ENCODE measurements at regions not wholly inside any gene's neighbourhood (a gene's known extent, or its start where the extent isn't known, plus 50 kb on each side); places are given as distances from the start of the nearest gene placed in this dataset.
A peak's percentile ranks its signal among the peaks of the same experiment; 100 is the strongest.

- no peaks in the 10 kb centered on the region for H3K9me3 ChIP-seq (ENCODE audit: insufficient read depth, low read depth, low read length)
- H3F3A ChIP-seq (ENCODE audit: low read depth): no peaks in the 10 kb centered on the region
- TF ChIP-seq EZH2phosphoT487 (IDR thresholded peaks at IDR 0.05; ENCODE audit: borderline replicate concordance) (no peak), CTCF (conservative IDR thresholded peaks at IDR 0.05; ENCODE audit: low read length) (no peak)
- H3K4me2 ChIP-seq (ENCODE audit: low read depth, low read length, poor library complexity, severe bottlenecking): no peak overlapping the region
- no peaks in the 10 kb centered on the region for H3K36me3 ChIP-seq (ENCODE audit: insufficient read depth, low read length)
- H4K20me1 ChIP-seq (ENCODE audit: insufficient read depth, low read length, poor library complexity, severe bottlenecking): no peaks in the 10 kb centered on the region
- no peak overlapping the region for H3K9ac ChIP-seq (ENCODE audit: low read depth, low read length, poor library complexity, severe bottlenecking)
- H3K9me2 ChIP-seq (replicated peaks; ENCODE audit: low read depth, low read length): no peaks in the 10 kb centered on the region
- H3K4me1 ChIP-seq (ENCODE audit: insufficient read depth, low read length, poor library complexity, severe bottlenecking): peaks cover 4% of the 10 kb centered on the region
- H3K4me3 ChIP-seq (ENCODE audit: low read length, poor library complexity, severe bottlenecking): no peak overlapping the region
- no peaks in the 10 kb centered on the region for H3K79me2 ChIP-seq (ENCODE audit: insufficient read depth, low read length)
- no peaks in the 10 kb centered on the region for H3K27me3 ChIP-seq (ENCODE audit: insufficient read depth, low read length, poor library complexity, severe bottlenecking)
- no peak overlapping the region for H2AFZ ChIP-seq (ENCODE audit: low read length)
Measured at GRCh38 chr3:135788146-135788545, 177.4 kb upstream of the PPP2R3A start.

DNA sequence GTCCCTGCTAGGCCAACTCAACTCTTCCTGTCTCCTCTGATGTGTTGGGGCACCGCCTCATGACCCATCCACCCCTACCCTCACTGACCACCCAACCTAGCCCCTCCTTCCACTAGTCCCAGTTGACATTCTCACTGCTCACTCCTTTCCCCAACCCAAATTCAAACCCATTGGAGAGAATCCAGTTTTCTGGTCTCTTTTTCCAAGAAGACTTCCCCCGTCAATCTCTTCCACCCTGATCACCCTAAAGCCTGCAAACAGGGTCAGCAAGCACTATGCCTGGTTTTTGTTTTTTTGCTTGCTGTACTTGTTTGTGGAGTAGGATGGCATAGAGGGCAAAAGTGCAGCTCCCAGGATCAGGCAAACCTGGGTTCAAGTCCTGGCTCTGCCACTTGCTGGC is 176.6 kb upstream of the PPP2R3A start:
- Histone ChIP-seq H3K4me1 (ENCODE audit: insufficient read depth, low read length, poor library complexity, severe bottlenecking) (peaks cover 4% of the 10 kb centered on the region), H3K79me2 (ENCODE audit: insufficient read depth, low read length) (no peaks in the 10 kb centered on the region), H3K4me3 (ENCODE audit: low read length, poor library complexity, severe bottlenecking) (no peak overlapping the region), H3K4me2 (ENCODE audit: low read depth, low read length, poor library complexity, severe bottlenecking) (no peak overlapping the region), H3K9me3 (ENCODE audit: insufficient read depth, low read depth, low read length) (no peaks in the 10 kb centered on the region), H3K27me3 (ENCODE audit: insufficient read depth, low read length, poor library complexity, severe bottlenecking) (no peaks in the 10 kb centered on the region), H3K9ac (ENCODE audit: low read depth, low read length, poor library complexity, severe bottlenecking) (no peak overlapping the region), H3K9me2 (replicated peaks; ENCODE audit: low read depth, low read length) (no peaks in the 10 kb centered on the region), H3F3A (ENCODE audit: low read depth) (no peaks in the 10 kb centered on the region), H2AFZ (ENCODE audit: low read length) (no peak overlapping the region), H3K36me3 (ENCODE audit: insufficient read depth, low read length) (no peaks in the 10 kb centered on the region), H4K20me1 (ENCODE audit: insufficient read depth, low read length, poor library complexity, severe bottlenecking) (no peaks in the 10 kb centered on the region)
- no peak for TF ChIP-seq EZH2phosphoT487 (IDR thresholded peaks at IDR 0.05; ENCODE audit: borderline replicate concordance)

DNA sequence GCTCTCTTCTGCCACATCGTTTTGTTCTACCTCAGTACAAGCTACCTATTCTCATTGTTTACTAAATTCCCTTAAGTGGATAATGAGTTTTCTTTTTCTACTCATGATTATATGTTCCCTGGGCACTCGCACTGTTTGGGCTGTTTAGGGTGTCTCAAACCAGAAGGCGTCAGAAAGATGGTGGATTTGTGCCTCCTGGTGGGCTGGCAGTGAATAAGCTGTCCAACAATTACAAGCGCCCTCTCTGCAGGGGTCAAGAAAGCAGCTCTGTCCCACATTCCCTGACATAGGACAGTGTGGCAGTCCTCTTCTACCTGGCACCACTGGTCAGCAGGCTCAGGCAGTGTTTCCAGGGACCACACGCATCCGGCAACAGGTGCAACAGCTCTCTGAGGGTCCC is 173.4 kb upstream of the PPP2R3A start:
- no peaks in the 10 kb centered on the region for H3K9me2 ChIP-seq (replicated peaks; ENCODE audit: low read depth, low read length)
- H2AFZ ChIP-seq (ENCODE audit: low read length): no peak overlapping the region
- H3K27me3 ChIP-seq (ENCODE audit: insufficient read depth, low read length, poor library complexity, severe bottlenecking): no peaks in the 10 kb centered on the region
- no peaks in the 10 kb centered on the region for H3F3A ChIP-seq (ENCODE audit: low read depth)
- H3K4me3 ChIP-seq (ENCODE audit: low read length, poor library complexity, severe bottlenecking): no peak overlapping the region
- peaks cover 4% of the 10 kb centered on the region for H3K4me1 ChIP-seq (ENCODE audit: insufficient read depth, low read length, poor library complexity, severe bottlenecking)
- H3K4me2 ChIP-seq (ENCODE audit: low read depth, low read length, poor library complexity, severe bottlenecking): no peak overlapping the region
- no peaks in the 10 kb centered on the region for H4K20me1 ChIP-seq (ENCODE audit: insufficient read depth, low read length, poor library complexity, severe bottlenecking)
- H3K36me3 ChIP-seq (ENCODE audit: insufficient read depth, low read length): no peaks in the 10 kb centered on the region
- H3K9me3 ChIP-seq (ENCODE audit: insufficient read depth, low read depth, low read length): no peaks in the 10 kb centered on the region
- no peaks in the 10 kb centered on the region for H3K79me2 ChIP-seq (ENCODE audit: insufficient read depth, low read length)
- TF ChIP-seq CTCF (conservative IDR thresholded peaks at IDR 0.05; ENCODE audit: low read length) (peak; percentile 43), EZH2phosphoT487 (IDR thresholded peaks at IDR 0.05; ENCODE audit: borderline replicate concordance) (no peak)
- no peak overlapping the region for H3K9ac ChIP-seq (ENCODE audit: low read depth, low read length, poor library complexity, severe bottlenecking)

DNA sequence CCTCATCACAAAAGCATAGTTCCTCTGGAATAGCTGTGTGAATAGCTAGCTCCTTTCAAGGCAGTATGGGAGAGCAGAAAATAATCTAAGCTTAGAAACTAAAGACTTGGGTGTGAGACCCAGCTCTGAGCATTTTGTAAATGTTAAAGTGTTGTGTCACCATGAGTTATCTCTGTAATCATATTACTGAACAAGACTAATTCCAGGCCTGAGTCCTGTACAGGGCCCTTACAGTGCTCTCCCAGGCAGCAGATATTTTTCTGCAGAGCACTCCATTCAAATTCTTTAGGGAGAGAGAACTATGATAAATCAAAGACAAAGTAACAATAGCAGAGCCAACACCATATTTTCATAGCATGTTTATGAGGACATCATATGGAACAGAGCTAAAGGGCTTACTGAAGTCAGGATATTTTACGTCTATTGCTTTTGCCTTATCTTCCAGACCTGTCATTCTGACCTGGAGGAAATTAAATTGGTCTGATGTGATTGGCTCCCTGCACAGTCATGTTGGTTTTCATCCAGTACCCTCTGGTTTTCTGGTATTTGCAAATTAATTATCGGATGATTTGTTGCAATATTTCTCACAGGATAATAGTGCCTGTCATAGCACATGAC is 172.6 kb upstream of the PPP2R3A start:
- no peaks in the 10 kb centered on the region for H3F3A ChIP-seq (ENCODE audit: low read depth)
- H3K79me2 ChIP-seq (ENCODE audit: insufficient read depth, low read length): no peaks in the 10 kb centered on the region
- no peak overlapping the region for H3K4me3 ChIP-seq (ENCODE audit: low read length, poor library complexity, severe bottlenecking)
- peaks cover 4% of the 10 kb centered on the region for H3K4me1 ChIP-seq (ENCODE audit: insufficient read depth, low read length, poor library complexity, severe bottlenecking)
- no peaks in the 10 kb centered on the region for H3K36me3 ChIP-seq (ENCODE audit: insufficient read depth, low read length)
- no peaks in the 10 kb centered on the region for H3K9me3 ChIP-seq (ENCODE audit: insufficient read depth, low read depth, low read length)
- H3K9me2 ChIP-seq (replicated peaks; ENCODE audit: low read depth, low read length): no peaks in the 10 kb centered on the region
- H2AFZ ChIP-seq (ENCODE audit: low read length): no peak overlapping the region
- TF ChIP-seq CTCF (conservative IDR thresholded peaks at IDR 0.05; ENCODE audit: low read length): no peak
- no peak for TF ChIP-seq EZH2phosphoT487 (IDR thresholded peaks at IDR 0.05; ENCODE audit: borderline replicate concordance)
- H3K4me2 ChIP-seq (ENCODE audit: low read depth, low read length, poor library complexity, severe bottlenecking): no peak overlapping the region
- H3K9ac ChIP-seq (ENCODE audit: low read depth, low read length, poor library complexity, severe bottlenecking): no peak overlapping the region
- no peaks in the 10 kb centered on the region for H4K20me1 ChIP-seq (ENCODE audit: insufficient read depth, low read length, poor library complexity, severe bottlenecking)
- H3K27me3 ChIP-seq (ENCODE audit: insufficient read depth, low read length, poor library complexity, severe bottlenecking): no peaks in the 10 kb centered on the region

All from Loucy (cell line).